Stimulated activated CD4-positive, alpha-beta T cell treated with anti-CD3 and anti-CD28 coated beads, TNF-alpha, amount 100 ng/mL, for 48 hours (primary cell): ENCODE measurements at regions not wholly inside any gene's neighbourhood (a gene's known extent, or its start where the extent isn't known, plus 50 kb on each side); places are given as distances from the start of the nearest gene placed in this dataset.
"Not testable (repeated sequence)": the region's sequence is repeated elsewhere in the genome, so short reads cannot be mapped to it uniquely, and the experiment has no call there.

ENCODE experiments used
- DNase-seq, 3 donors: peaks; one replicate each; pipeline ENCODE4 v3.0.0-alpha.2; 2020; ENCODE audit warnings: low read depth in 3 of 3

DNA sequence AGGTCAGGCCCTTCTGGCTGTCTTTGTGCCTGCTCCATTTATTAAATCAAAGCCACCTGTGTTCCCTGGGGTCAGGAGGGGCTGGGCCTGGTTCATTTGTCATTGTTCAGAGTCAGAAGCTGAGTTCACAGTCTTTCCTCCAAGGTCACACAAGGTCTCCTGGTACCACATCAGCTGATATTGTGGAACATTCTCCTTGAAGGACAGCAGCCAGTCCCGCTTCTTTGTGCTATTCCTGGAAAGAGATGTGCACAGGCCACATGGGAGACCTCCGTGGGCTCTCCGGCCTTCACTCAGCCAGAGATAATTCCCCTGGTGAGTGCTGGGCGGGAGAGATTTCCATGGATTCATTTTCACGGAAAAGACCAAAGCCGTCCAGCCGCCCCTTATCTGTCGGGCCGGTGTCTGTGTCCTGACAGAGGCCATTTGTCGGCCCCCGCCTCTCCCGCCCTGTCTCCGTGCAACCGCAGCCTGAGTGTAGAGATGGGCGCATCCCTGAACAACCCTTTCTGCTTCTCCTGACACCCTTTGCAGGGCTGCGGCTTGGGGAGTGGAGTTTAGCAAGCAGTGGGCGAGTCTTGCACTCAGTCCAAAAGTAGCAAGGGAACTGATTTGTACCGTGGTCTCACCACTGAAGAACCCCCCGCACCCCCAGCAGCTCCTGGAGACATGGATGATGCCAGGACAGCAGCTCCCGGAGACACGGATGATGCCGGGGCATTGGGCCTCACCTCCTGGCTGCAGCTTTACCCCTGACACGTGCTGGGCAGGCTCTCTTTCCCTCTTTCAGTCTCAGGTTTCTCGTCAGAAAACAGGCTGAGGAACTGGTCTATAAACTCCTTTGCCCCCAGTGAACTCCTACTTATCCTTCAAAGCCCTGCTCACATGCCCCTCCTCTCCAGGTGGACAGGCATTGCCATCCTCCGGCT is 198.4 kb downstream of the LAT start:
- not testable (repeated sequence) for DNase-seq

GRCh38 chr16:29182501-29182900 is 197.6 kb downstream of the LAT start:
- no peak for DNase-seq

GRCh38 chr16:29181921-29182411 is 197.1 kb downstream of the LAT start:
- DNase-seq: not testable (repeated sequence)

DNA sequence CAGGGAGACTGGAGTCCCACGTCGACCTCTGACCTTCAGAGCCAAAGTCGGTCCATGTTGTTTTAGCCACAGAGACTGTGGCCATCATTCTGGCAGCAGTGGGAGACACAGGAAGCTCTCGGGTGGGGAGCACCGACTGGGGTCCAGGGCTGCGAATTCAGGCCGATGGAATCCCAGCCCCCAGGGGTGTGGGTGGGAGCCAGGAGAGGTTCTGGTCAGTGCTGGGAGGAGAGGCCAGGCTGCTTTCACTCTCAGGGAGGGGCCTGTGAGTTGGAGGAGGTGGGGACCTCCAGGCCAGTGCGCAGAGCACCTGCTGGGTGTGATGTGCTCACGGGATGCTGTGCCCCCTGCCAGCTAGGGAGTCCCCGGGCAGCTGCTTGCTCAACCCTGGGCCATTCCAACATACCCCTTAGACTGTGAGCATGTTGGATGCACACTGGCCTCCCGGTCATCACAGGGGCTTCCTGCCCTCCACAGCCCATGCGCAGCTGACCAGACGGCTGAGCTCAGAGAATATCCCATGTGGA is 196.5 kb downstream of the LAT start:
- not testable (repeated sequence) for DNase-seq

- not testable (repeated sequence) for DNase-seq
Observed at GRCh38 chr16:29180206-29180600, 195.4 kb downstream of the LAT start.

- DNase-seq: not testable (repeated sequence)
Observed at GRCh38 chr16:29179401-29180205, 194.8 kb downstream of the LAT start.

- DNase-seq: not testable (repeated sequence)
Observed at GRCh38 chr16:29177888-29178726, 193.3 kb downstream of the LAT start.

DNA sequence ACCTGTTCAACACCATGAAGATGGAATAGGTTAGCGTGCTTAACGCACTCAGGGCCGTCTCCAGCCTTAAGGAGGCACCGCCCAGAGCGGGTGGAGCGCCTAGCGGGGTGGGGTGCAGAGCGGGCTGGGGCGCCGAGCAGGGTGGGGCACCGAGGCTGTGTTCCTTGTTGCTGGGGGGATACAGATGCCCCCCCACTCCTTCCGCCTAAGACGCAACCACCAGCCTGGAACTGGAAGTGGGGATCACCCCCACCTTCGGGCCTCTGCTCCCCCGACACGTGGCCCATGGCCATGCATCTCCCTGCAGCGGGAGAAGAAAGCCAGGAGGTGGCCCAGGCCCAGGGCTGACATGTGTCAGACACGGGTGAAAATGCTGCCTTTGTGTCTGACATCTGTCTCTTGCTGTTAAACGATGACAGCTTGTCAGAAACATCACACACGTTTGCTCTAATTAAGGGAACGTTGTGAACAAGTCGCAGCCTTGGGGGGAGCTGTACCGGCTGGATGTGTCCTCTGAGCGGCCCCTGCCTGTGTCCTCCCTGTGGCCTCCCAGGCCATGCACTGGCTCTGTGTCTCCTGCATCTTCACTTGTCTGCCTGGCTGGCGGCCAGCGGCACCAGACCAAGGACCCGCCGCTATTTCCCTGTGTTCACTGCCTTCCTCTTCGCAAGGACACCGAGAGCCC is 192.5 kb downstream of the LAT start:
- DNase-seq: not testable (repeated sequence)

DNA sequence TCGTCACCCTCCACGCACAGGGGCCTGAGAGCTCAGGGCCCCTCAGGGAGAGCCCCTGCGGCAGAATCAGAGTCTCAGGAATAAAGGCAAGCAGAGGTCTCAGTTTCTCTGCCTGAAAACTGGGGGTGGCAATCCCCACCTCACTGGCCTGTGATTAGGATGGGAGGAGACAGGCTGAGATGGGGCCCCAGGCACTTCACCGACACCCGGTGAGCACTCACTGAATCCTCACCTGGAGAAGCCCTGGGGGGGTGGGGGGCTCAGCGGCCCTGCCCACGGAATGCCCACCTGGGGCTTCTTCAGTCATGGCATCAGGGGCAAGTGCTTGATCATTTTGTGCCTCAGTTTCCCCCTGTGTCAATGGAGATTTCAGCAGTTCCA is 192.0 kb downstream of the LAT start:
- DNase-seq: not testable (repeated sequence)

DNA sequence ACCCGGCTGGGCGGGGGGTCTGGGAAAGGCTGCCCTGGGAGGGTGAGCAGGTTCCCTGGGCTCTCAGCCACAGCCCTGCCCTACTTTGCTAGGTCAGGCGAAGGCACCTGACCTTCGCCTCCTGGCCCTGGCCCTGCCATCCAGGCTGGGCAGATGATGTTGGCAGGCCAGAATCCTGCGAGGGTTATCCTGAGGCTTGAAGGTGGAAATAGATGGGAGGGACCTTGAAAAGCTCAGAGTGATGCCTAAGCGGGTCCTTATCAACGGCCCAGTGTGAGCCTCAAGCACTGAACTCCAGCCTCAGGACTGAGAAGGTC is 191.3 kb downstream of the LAT start:
- not testable (repeated sequence) for DNase-seq

DNA sequence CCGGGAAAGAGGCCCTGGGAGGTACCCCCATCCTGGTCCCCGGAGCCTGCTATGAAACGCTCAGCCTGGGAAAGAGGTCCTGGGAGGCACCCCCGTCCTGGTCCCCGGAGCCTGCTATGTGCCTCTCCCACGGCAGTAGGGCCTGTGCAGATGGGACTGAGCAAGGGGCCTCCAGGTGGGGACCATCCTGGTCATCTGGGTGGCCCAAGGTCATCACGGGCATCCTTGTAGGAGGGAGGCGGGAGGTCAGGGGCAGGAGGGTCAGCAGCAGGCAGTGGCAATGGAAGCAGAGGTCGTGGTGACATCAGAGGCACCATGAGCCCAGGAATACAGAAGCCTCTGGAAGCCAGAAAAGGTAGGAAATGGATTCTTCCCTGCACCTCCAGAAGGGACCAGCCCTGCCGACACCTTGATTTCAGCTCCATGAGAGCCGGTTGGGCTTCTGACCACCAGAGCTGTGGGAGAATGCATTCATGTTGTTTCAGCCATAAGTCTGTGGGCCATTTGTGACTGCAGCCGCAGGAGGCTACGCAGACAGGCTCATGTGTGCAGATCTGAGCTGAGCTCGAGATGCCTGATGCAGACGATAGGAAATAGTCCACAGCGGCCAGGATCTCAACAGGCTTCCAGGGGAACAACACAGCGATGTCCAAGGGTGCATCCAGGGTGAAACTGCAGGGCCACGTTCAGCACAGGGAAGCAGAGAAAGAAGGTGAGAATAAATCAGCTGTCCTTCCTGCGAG is 190.7 kb downstream of the LAT start:
- not testable (repeated sequence) for DNase-seq

DNA sequence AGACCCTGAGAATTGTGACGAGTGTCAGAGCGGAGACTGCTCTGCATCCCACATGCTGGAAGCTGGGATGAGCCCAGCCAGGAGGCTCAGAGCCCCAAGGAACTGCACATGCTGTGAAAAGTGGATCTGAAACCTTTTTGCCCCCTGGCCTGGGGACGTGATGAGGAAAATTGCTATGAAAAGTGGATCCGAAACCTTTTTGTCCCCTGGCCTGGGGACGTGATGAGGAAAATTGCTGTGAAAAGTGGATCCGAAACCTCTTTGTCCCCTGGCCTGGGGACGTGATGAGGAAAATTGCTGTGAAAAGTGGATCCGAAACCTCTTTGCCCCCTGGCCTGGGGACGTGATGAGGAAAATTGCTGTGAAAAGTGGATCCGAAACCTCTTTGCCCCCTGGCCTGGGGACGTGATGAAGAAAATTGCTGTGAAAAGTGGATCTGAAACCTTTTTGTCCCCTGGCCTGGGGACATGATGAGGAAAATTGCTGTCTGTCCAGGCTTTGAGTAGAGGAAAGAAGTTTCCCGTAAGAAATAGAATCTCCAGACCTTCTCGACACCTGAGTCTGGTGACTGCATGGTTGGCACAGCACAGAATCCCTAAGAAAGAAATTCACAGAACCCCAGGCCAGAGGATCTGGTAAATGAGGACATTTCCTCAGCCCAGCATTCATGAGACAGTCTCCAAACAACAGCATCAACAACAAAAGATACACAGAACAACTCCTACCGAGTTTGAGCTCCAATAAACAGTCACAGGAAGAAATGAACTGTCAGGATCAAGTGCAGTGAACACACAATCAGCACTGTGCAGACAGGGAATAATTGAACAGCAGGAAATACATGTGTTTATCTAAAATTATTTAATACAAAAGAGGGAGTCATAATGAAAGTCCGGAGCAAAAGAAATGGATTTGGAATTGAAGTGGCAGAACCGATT is 188.8 kb downstream of the LAT start:
- DNase-seq: not testable (repeated sequence)

GRCh38 chr16:29172098-29172724 is 187.4 kb downstream of the LAT start:
- DNase-seq: not testable (repeated sequence)

DNA sequence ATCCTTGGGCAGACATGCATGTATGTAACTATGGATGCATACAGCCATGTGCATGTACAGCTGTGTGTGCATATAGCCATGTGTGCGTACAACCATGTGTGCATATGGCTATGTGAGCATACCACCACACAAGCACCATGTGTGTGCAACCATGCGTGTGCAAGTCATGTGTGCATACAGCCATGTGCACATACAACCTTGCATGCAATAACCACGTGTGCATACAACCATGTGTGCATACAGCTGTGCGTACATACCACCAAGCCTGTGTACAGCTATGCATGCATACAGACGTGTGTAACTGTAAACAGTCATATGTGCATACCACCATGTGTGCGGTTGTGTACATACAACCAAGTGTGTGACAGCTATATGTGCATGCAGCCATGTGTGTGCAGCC is 186.4 kb downstream of the LAT start:
- DNase-seq: not testable (repeated sequence)

- not testable (repeated sequence) for DNase-seq
Observed at GRCh38 chr16:29170393-29171119, 185.7 kb downstream of the LAT start.

DNA sequence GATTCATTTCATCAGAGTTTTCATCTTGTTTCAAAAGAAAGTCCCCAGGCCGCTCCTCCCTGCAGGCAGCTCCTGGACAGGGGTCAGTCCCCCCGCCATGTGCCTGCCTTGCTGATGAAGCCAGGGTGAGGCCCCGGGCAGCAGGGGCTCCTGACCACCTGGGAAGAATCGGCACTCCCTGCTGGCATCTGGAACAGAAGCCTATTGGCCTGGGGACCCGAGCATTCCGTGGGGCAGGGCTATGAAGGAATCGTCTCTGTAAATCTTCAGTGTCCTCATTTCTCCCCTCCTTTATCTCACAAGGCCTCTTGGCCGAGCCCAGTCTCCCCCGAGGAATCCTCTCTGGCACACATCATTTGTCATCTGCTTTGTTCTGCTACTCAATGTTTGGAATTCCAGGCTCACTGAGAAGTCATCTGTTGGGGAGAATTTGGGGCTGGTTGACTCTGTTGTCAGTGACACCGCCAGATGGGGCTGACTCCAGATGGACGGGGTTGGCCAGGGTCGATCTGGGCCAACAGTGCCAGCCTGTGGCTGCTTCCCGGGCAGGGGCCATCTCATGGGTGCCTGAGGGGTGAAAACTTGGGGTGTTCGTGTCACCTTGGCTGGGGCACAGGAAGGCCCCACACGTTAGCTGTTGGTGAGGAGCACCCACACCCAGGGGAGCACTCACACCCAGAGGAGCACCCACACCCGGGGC is 184.6 kb downstream of the LAT start:
- DNase-seq: not testable (repeated sequence)
